HEK293 (cell line): ENCODE measurements at regions not wholly inside any gene's neighbourhood (a gene's known extent, or its start where the extent isn't known, plus 50 kb on each side); places are given as distances from the start of the nearest gene placed in this dataset.

Source experiments
- CTCF ChIA-PET: fragments of 350-600 bp; formaldehyde crosslinking; extraction: SDS; loops from one replicate; lab custom pipeline; 2021; ENCODE audit warnings: antibody characterized with exemption; lab: Yijun Ruan, JAX
- POLR2A ChIA-PET: fragments of 300-600 bp; formaldehyde crosslinking; extraction: SDS; loops from one replicate; lab custom pipeline; 2020; ENCODE audit warnings: antibody characterized with exemption, inconsistent platforms; lab: Yijun Ruan, JAX
- H3K27ac ChIP-seq: fragments of 200-500 bp; sonication (Bioruptor generic); 2 replicates; pipeline ENCODE4 v1.5.1; 2014; ENCODE audit warnings: low read depth, low read length, control low read depth, inconsistent platforms; ENCODE audit errors: extremely low read depth
- H3K36me3 ChIP-seq, 2 experiments: fragments of 200-500 bp in 1 of 2; sonication (Bioruptor generic) in 1 of 2; 1 replicate in 1 of 2; 2 replicates in 1 of 2; pipeline ENCODE4 v1.5.1; 2014 to 2017; ENCODE audit warnings: inconsistent platforms in 2 of 2, low read length in 2 of 2; ENCODE audit not compliant: control insufficient read depth in 2 of 2, insufficient read depth in 1 of 2
- H3K4me1 ChIP-seq: fragments of 200-500 bp; sonication (Bioruptor generic); 2 replicates; pipeline ENCODE4 v1.5.1; 2014; ENCODE audit warnings: mild to moderate bottlenecking, low read length, inconsistent platforms; ENCODE audit not compliant: control insufficient read depth, insufficient read depth
- H3K4me3 ChIP-seq: 2 replicates; pipeline ENCODE4 v1.5.1; 2011; ENCODE audit warnings: low read depth, mild to moderate bottlenecking, control low read depth, low read length, moderate library complexity
- H3K9me3 ChIP-seq: fragments of 200-500 bp; sonication (Bioruptor generic); 2 replicates; pipeline ENCODE4 v1.5.1; 2014; ENCODE audit warnings: low read depth, low read length, inconsistent platforms; ENCODE audit not compliant: control insufficient read depth, insufficient read depth
- MZF1 ChIP-seq: fragments of 450-650 bp; formaldehyde crosslinking; IDR thresholded peaks from 2 replicates; pipeline ENCODE4 v1.5.1; 2017; ENCODE audit warnings: missing biosample characterization, missing genetic modification characterization, borderline replicate concordance
- OSR2 ChIP-seq: fragments of 450-650 bp; formaldehyde crosslinking; IDR thresholded peaks from 2 replicates; pipeline ENCODE4 v1.5.1; 2016; ENCODE audit warnings: missing biosample characterization, missing genetic modification characterization
- PRDM1 ChIP-seq: fragments of 450-650 bp; formaldehyde crosslinking; IDR thresholded peaks from 2 replicates; pipeline ENCODE4; 2016; ENCODE audit warnings: missing biosample characterization, missing genetic modification characterization
- REPIN1 ChIP-seq: fragments of 450-650 bp; formaldehyde crosslinking; IDR thresholded peaks from 2 replicates; pipeline ENCODE4 v1.5.1; 2017; ENCODE audit warnings: missing biosample characterization, missing genetic modification characterization, low read depth
- SP3 ChIP-seq: fragments of 450-650 bp; formaldehyde crosslinking; IDR thresholded peaks from 2 replicates; pipeline ENCODE4 v1.5.1; 2016; ENCODE audit warnings: missing biosample characterization, missing genetic modification characterization
- ZFHX2 ChIP-seq: fragments of 450-650 bp; formaldehyde crosslinking; conservative IDR thresholded peaks from 2 replicates; pipeline ENCODE4 v1.5.1; 2016; ENCODE audit warnings: missing biosample characterization, missing genetic modification characterization
- ZNF10 ChIP-seq: fragments of 450-650 bp; formaldehyde crosslinking; IDR thresholded peaks from 2 replicates; pipeline ENCODE4 v1.5.1; 2017; ENCODE audit warnings: missing biosample characterization, missing genetic modification characterization
- ZNF112 ChIP-seq: fragments of 450-650 bp; formaldehyde crosslinking; IDR thresholded peaks from 2 replicates; pipeline ENCODE4 v1.5.0; 2017; ENCODE audit warnings: missing biosample characterization, missing genetic modification characterization
- ZNF221 ChIP-seq: fragments of 450-650 bp; formaldehyde crosslinking; IDR thresholded peaks from 2 replicates; pipeline ENCODE4 v1.5.1; 2017; ENCODE audit warnings: missing biosample characterization, missing genetic modification characterization, borderline replicate concordance
- ZNF223 ChIP-seq: fragments of 450-650 bp; formaldehyde crosslinking; IDR thresholded peaks from 2 replicates; pipeline ENCODE4 v1.5.1; 2016; ENCODE audit warnings: missing biosample characterization, missing genetic modification characterization
- ZNF239 ChIP-seq: fragments of 450-650 bp; formaldehyde crosslinking; IDR thresholded peaks from 2 replicates; pipeline ENCODE4 v1.5.1; 2016; ENCODE audit warnings: missing biosample characterization, missing genetic modification characterization
- ZNF266 ChIP-seq: fragments of 450-650 bp; formaldehyde crosslinking; IDR thresholded peaks from 2 replicates; pipeline ENCODE4 v1.5.1; 2016; ENCODE audit warnings: missing biosample characterization, missing genetic modification characterization, low read depth
- ZNF366 ChIP-seq: fragments of 450-650 bp; formaldehyde crosslinking; conservative IDR thresholded peaks from 2 replicates; pipeline ENCODE4 v1.5.1; 2016; ENCODE audit warnings: missing biosample characterization, missing genetic modification characterization
- ZNF621 ChIP-seq: fragments of 450-650 bp; formaldehyde crosslinking; IDR thresholded peaks from 2 replicates; pipeline ENCODE4 v1.5.1; 2017; ENCODE audit warnings: missing biosample characterization, missing genetic modification characterization
- ZNF654 ChIP-seq: fragments of 450-650 bp; formaldehyde crosslinking; IDR thresholded peaks from 2 replicates; pipeline ENCODE4 v1.5.1; 2016; ENCODE audit warnings: low read depth, missing biosample characterization, missing genetic modification characterization
- ZNF658 ChIP-seq: fragments of 450-650 bp; formaldehyde crosslinking; IDR thresholded peaks from 2 replicates; pipeline ENCODE4; 2016; ENCODE audit warnings: missing biosample characterization, missing genetic modification characterization
- ZNF768 ChIP-seq: fragments of 450-650 bp; formaldehyde crosslinking; IDR thresholded peaks from 2 replicates; pipeline ENCODE4 v1.5.1; 2018; ENCODE audit warnings: missing biosample characterization, mild to moderate bottlenecking, missing genetic modification characterization
- ZNF785 ChIP-seq: fragments of 450-650 bp; formaldehyde crosslinking; IDR thresholded peaks from 2 replicates; pipeline ENCODE4 v1.5.1; 2016; ENCODE audit warnings: missing biosample characterization, missing genetic modification characterization
- TF ChIP-seq, protein P1 (sequence below): fragments of 450-650 bp; formaldehyde crosslinking; IDR thresholded peaks from 2 replicates; pipeline ENCODE4 v1.5.1; 2016; ENCODE audit warnings: missing biosample characterization, missing genetic modification characterization, low read depth
- TF ChIP-seq, protein P2 (sequence below): fragments of 450-650 bp; formaldehyde crosslinking; IDR thresholded peaks from 2 replicates; pipeline ENCODE4 v1.5.1; 2016; ENCODE audit warnings: missing biosample characterization, missing genetic modification characterization
- TF ChIP-seq, protein P3 (sequence below): fragments of 450-650 bp; formaldehyde crosslinking; IDR thresholded peaks from 2 replicates; pipeline ENCODE4 v1.5.1; 2016; ENCODE audit warnings: missing biosample characterization, missing genetic modification characterization, borderline replicate concordance
- TF ChIP-seq, protein P4 (sequence below): fragments of 450-650 bp; formaldehyde crosslinking; IDR thresholded peaks from 2 replicates; pipeline ENCODE4 v1.5.1; 2016; ENCODE audit warnings: missing biosample characterization, missing genetic modification characterization
- TF ChIP-seq, protein P5 (sequence below): fragments of 450-650 bp; formaldehyde crosslinking; IDR thresholded peaks from 2 replicates; pipeline ENCODE4 v1.5.1; 2016; ENCODE audit warnings: missing biosample characterization, missing genetic modification characterization

DNA sequence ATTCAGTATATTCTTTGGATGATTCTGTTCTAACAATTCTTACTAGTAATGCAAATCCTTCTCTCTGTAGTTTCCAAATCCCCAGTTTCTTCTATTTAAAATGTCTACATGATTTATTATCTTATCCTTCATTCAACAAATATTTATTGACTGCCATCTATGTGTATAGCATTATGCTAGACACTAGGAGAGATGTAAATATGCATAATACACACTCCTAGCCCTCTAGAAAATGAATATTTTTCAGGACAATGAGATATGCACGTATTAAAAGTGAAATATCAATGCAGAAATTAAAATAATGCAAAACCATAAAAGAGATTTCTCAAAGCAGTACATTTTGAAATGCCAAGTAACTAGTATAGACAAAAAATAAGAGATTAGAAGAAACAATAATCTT lies 293.5 kb upstream of the CNR1 start:
- H3K36me3 ChIP-seq: no peaks in the 10 kb centered on the region
- no peak for TF ChIP-seq ZNF768 (tag by site-specific recombination)
- TF ChIP-seq ZNF112 (tag by site-specific recombination): no peak
- TF ChIP-seq ZNF221: no peak
- TF ChIP-seq, protein P1, sequence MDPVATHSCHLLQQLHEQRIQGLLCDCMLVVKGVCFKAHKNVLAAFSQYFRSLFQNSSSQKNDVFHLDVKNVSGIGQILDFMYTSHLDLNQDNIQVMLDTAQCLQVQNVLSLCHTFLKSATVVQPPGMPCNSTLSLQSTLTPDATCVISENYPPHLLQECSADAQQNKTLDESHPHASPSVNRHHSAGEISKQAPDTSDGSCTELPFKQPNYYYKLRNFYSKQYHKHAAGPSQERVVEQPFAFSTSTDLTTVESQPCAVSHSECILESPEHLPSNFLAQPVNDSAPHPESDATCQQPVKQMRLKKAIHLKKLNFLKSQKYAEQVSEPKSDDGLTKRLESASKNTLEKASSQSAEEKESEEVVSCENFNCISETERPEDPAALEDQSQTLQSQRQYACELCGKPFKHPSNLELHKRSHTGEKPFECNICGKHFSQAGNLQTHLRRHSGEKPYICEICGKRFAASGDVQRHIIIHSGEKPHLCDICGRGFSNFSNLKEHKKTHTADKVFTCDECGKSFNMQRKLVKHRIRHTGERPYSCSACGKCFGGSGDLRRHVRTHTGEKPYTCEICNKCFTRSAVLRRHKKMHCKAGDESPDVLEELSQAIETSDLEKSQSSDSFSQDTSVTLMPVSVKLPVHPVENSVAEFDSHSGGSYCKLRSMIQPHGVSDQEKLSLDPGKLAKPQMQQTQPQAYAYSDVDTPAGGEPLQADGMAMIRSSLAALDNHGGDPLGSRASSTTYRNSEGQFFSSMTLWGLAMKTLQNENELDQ (tag by site-specific recombination): no peak
- no peak for TF ChIP-seq ZNF366 (tag by site-specific recombination)
- TF ChIP-seq, protein P2, sequence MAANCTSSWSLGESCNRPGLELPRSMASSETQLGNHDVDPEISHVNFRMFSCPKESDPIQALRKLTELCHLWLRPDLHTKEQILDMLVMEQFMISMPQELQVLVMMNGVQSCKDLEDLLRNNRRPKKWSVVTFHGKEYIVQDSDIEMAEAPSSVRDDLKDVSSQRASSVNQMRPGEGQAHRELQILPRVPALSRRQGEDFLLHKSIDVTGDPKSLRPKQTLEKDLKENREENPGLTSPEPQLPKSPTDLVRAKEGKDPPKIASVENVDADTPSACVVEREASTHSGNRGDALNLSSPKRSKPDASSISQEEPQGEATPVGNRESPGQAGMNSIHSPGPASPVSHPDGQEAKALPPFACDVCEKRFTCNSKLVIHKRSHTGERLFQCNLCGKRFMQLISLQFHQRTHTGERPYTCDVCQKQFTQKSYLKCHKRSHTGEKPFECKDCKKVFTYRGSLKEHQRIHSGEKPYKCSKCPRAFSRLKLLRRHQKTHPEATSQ (tag by site-specific recombination): no peak
- TF ChIP-seq ZNF10 (tag by site-specific recombination): no peak
- no peak for TF ChIP-seq ZNF239 (tag by site-specific recombination)
- TF ChIP-seq ZNF621: no peak
- TF ChIP-seq, all 188 proteins: peak for 0
- ChIA-PET CTCF (no interaction called here), POLR2A (no interaction called here)
- H3K9me3 ChIP-seq: no peaks in the 10 kb centered on the region; the same call in 1 of the 2 replicates
- H3K4me1 ChIP-seq: no peaks in the 10 kb centered on the region
- no peak overlapping the region for H3K4me3 ChIP-seq
- H3K27ac ChIP-seq: no peak overlapping the region

DNA sequence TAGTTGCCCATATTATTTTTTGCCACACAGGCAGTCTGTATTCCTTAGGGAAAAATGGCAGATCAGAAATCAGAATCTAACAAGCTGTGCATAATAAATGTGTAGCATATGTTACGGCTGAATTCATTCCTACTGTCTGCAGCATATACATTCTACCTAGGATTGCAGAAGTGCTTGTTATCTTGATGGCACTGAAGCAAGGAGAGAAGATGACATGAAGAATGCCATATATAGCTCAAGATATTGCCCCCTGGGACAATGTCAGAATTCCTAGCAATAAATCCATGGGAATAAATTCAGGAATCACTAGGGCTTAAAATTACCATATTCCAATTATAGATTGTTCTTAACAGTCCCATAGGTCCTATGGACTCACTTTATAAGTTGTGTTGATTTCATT lies 293.0 kb upstream of the CNR1 start:
- ChIA-PET POLR2A (no interaction called here), CTCF (interaction anchor here (0.6 kb wide), 1 partner anchor 885 kb away, joined by 5 read pairs; no protein-coding TSS in a partner anchor)
- Histone ChIP-seq H3K4me3 (no peak overlapping the region), H3K27ac (no peak overlapping the region), H3K9me3 (no peaks in the 10 kb centered on the region; the same call in 1 of the 2 replicates), H3K4me1 (no peaks in the 10 kb centered on the region), H3K36me3 (no peaks in the 10 kb centered on the region)
- no peak for TF ChIP-seq SP3 (tag by site-specific recombination)
- no peak for TF ChIP-seq ZNF658 (tag by site-specific recombination)
- TF ChIP-seq ZNF266 (tag by site-specific recombination): no peak

DNA sequence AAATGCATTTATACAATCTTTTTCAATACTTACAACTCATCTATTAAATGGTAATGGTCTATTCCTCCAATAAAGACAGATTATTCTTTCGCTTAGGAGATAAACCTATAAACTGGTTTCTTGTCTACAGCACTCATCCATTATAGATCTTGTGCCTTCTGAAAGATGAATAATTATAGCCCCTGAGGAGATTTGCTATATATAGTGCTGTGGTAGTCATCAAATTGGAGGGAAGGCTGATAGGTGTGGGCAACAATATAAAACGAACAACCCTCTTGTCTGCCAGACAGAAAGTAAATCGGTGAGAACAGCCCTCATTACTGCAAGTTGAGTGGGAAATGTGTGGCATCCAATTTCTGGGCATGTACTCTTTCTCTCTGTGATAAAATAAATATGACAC lies 292.5 kb upstream of the CNR1 start:
- no peaks in the 10 kb centered on the region; the same call in 1 of the 2 replicates for H3K9me3 ChIP-seq
- no peaks in the 10 kb centered on the region for H3K4me1 ChIP-seq
- H3K4me3 ChIP-seq: no peak overlapping the region
- ChIA-PET CTCF (interaction anchor here (0.6 kb wide), 1 partner anchor 885 kb away, joined by 5 read pairs; no protein-coding TSS in a partner anchor), POLR2A (no interaction called here)
- no peak overlapping the region for H3K27ac ChIP-seq
- no peaks in the 10 kb centered on the region for H3K36me3 ChIP-seq
- TF ChIP-seq OSR2 (tag by site-specific recombination) (no peak), MZF1 (tag by site-specific recombination) (no peak), ZNF654 (tag by site-specific recombination) (no peak), ZNF785 (tag by site-specific recombination) (no peak), ZFHX2 (no peak), PRDM1 (tag by site-specific recombination) (no peak), ZNF223 (tag by site-specific recombination) (no peak), REPIN1 (tag by site-specific recombination) (no peak)
- TF ChIP-seq, protein P3, sequence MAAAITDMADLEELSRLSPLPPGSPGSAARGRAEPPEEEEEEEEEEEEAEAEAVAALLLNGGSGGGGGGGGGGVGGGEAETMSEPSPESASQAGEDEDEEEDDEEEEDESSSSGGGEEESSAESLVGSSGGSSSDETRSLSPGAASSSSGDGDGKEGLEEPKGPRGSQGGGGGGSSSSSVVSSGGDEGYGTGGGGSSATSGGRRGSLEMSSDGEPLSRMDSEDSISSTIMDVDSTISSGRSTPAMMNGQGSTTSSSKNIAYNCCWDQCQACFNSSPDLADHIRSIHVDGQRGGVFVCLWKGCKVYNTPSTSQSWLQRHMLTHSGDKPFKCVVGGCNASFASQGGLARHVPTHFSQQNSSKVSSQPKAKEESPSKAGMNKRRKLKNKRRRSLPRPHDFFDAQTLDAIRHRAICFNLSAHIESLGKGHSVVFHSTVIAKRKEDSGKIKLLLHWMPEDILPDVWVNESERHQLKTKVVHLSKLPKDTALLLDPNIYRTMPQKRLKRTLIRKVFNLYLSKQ (tag by site-specific recombination): no peak
- TF ChIP-seq, protein P4, sequence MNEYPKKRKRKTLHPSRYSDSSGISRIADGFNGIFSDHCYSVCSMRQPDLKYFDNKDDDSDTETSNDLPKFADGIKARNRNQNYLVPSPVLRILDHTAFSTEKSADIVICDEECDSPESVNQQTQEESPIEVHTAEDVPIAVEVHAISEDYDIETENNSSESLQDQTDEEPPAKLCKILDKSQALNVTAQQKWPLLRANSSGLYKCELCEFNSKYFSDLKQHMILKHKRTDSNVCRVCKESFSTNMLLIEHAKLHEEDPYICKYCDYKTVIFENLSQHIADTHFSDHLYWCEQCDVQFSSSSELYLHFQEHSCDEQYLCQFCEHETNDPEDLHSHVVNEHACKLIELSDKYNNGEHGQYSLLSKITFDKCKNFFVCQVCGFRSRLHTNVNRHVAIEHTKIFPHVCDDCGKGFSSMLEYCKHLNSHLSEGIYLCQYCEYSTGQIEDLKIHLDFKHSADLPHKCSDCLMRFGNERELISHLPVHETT (tag by site-specific recombination): no peak
- TF ChIP-seq, protein P5, sequence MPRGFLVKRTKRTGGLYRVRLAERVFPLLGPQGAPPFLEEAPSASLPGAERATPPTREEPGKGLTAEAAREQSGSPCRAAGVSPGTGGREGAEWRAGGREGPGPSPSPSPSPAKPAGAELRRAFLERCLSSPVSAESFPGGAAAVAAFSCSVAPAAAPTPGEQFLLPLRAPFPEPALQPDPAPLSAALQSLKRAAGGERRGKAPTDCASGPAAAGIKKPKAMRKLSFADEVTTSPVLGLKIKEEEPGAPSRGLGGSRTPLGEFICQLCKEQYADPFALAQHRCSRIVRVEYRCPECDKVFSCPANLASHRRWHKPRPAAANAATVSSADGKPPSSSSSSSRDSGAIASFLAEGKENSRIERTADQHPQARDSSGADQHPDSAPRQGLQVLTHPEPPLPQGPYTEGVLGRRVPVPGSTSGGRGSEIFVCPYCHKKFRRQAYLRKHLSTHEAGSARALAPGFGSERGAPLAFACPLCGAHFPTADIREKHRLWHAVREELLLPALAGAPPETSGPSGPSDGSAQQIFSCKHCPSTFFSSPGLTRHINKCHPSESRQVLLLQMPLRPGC (tag by site-specific recombination): no peak
